ENCODE measurements at regions not wholly inside any gene's neighbourhood (a gene's known extent, or its start where the extent isn't known, plus 50 kb on each side); places are given as distances from the start of the nearest gene placed in this dataset.

DNA sequence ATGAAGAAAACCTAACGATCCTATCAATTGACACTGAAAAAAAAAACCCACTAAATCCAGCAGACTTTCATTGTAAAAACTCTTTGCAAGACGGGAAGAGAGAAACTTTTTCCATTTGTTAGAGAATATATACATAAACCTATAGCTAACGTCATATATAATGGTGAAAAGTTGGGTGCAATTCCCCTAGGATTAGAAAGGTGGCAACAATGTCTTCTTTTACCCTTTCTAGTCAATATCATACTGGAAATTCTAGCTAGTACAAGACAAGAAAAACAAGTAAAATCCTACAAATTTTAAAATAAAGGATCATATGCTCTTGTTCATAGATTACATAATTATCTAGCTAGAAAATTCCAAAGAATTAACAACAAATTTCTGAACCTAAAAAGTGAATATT, 1596.5 kb upstream of the LRRTM1 start:
- H3K4me3 ChIP-seq = no peak overlapping the region
- no peaks in the 10 kb centered on the region for H3K36me3 ChIP-seq
- TF ChIP-seq EP300 (IDR thresholded peaks at IDR 0.05) = no peak
- TF ChIP-seq POLR2AphosphoS5 (IDR thresholded peaks at IDR 0.05) = no peak
- TF ChIP-seq, protein P1, sequence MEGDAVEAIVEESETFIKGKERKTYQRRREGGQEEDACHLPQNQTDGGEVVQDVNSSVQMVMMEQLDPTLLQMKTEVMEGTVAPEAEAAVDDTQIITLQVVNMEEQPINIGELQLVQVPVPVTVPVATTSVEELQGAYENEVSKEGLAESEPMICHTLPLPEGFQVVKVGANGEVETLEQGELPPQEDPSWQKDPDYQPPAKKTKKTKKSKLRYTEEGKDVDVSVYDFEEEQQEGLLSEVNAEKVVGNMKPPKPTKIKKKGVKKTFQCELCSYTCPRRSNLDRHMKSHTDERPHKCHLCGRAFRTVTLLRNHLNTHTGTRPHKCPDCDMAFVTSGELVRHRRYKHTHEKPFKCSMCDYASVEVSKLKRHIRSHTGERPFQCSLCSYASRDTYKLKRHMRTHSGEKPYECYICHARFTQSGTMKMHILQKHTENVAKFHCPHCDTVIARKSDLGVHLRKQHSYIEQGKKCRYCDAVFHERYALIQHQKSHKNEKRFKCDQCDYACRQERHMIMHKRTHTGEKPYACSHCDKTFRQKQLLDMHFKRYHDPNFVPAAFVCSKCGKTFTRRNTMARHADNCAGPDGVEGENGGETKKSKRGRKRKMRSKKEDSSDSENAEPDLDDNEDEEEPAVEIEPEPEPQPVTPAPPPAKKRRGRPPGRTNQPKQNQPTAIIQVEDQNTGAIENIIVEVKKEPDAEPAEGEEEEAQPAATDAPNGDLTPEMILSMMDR (IDR thresholded peaks at IDR 0.05) = no peak
- no peak for TF ChIP-seq POLR2A (IDR thresholded peaks at IDR 0.05)
- H3K27ac ChIP-seq = no peak overlapping the region
- H3K4me1 ChIP-seq = no peaks in the 10 kb centered on the region
- no peak for DNase-seq (ENCODE audit: low spot score in 2 of 2)
- no peaks in the 10 kb centered on the region for H3K9me3 ChIP-seq
- no peaks in the 10 kb centered on the region for H3K27me3 ChIP-seq
- WGBS = 56% methylated on average over 3 of the region's 3 CpGs

DNA sequence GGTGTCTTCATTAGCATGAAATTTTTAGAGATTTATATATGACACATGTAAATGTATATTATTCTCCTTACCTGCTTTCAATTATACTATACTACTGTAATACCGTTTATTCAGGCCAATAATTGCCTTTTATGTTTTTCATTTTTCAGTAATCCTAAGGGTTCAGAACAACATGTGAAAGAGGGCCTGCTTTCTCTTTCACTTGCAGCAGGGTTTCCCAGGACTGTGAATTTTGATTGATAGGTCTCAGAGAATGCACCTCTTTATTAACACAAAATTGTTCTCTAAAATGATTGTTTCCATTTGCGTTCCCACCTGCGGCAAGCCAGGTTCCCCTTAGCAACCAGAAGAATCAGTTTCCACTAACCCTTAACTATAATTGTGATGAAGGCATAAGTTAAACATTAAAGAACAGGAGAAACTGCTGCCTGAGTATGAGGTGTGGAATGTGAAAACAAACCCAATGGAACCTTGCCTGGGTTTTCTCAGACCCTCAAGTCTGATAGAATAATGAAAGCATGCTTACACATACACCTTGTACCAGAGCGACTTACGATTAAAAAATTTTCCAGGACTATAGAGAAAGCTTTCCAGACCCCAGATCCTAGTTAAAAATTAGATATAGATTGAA, 1591.2 kb upstream of the LRRTM1 start:
- Histone ChIP-seq H3K4me3 (no peak overlapping the region), H3K27me3 (no peaks in the 10 kb centered on the region), H3K4me1 (no peaks in the 10 kb centered on the region), H3K27ac (no peak overlapping the region), H3K9me3 (no peaks in the 10 kb centered on the region), H3K36me3 (no peaks in the 10 kb centered on the region)
- no peak for DNase-seq (ENCODE audit: low spot score in 2 of 2)
- 85% methylated on average over 5 of the region's 5 CpGs for WGBS
- TF ChIP-seq POLR2AphosphoS5 (IDR thresholded peaks at IDR 0.05) (no peak), EP300 (IDR thresholded peaks at IDR 0.05) (no peak)

DNA sequence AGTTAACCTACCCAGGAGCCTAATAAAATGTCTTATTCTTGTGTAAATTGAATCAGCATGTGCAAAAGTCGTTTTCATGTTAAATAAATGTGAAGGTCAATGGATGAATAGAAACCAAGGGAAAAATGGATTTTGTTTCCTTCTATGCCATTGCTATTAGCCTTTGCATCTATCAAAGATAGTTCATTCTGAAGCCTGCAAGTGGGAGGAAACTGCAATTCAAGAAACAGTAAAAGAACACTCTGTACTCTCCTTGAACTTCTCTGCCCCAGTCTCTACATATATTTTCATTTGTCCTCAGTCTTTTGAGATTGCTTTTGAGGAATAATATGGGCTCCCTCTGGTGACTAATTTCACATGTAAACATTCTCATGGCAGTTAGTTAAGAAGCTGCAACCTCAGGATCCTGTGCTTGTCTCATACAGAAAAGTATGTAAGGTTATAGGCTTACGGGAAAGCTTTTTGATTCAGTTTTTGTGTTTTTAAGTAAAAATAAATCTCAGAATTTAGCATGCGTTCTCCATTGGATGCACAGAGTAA, 1590.0 kb upstream of the LRRTM1 start:
- Histone ChIP-seq H3K36me3 (no peaks in the 10 kb centered on the region), H3K4me3 (no peak overlapping the region), H3K9me3 (no peaks in the 10 kb centered on the region), H3K4me1 (no peaks in the 10 kb centered on the region), H3K27me3 (no peaks in the 10 kb centered on the region), H3K27ac (no peak overlapping the region)
- no peak for DNase-seq (ENCODE audit: low spot score in 2 of 2)
- TF ChIP-seq, protein P1 (IDR thresholded peaks at IDR 0.05) = no peak
- TF ChIP-seq EP300 (IDR thresholded peaks at IDR 0.05) = no peak
- TF ChIP-seq POLR2AphosphoS5 (IDR thresholded peaks at IDR 0.05) = no peak
- no peak for TF ChIP-seq POLR2A (IDR thresholded peaks at IDR 0.05)
- 66% methylated on average over 3 of the region's 3 CpGs for WGBS

DNA sequence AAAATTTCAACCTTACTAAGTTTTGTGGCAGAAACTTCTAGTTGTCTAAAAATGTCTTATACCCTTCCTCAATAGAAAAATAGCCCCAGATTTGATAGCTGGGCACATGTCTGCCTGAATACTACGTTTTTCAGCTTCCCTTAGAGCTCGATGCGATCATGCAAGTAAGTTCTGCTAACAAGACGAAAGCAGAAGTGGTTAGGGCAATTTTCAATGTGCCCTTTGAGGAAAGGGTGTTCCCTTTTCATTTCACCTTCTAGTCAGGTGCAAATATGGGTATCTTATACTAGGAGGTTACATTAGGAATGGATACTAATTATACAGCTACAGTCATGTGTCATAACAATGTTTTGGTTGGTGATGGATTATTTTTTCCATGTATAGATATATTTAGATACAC, 1572.1 kb upstream of the LRRTM1 start:
- Histone ChIP-seq H3K9me3 (no peaks in the 10 kb centered on the region), H3K27me3 (no peaks in the 10 kb centered on the region), H3K4me1 (no peaks in the 10 kb centered on the region), H3K4me3 (no peak overlapping the region), H3K36me3 (no peaks in the 10 kb centered on the region), H3K27ac (no peak overlapping the region)
- WGBS = 77% methylated on average over 4 of the region's 4 CpGs
- DNase-seq (ENCODE audit: low spot score in 2 of 2) = no peak
- TF ChIP-seq EP300 (IDR thresholded peaks at IDR 0.05) (no peak), POLR2A (IDR thresholded peaks at IDR 0.05) (no peak), POLR2AphosphoS5 (IDR thresholded peaks at IDR 0.05) (no peak)
- TF ChIP-seq, protein P1 (IDR thresholded peaks at IDR 0.05) = no peak

DNA sequence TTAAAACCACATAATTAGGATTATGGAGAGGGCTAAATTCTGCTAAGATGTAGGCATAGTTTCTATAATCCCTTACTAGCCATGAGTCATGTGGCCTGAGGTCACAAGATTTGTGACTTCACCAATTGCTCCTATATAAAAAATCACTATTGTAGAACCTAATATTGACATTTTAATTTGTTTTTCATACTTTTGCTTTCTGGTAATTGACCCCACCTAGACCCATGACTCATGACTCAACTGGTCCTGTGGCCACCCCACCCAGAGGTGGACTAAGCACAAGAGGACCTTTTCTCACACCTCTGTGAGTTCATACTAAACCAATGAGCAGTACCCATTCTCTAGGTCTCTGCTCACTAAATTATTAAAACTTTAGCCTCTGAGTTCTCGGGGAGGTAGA, 1567.5 kb upstream of the LRRTM1 start:
- Histone ChIP-seq H3K4me3 (no peak overlapping the region), H3K27ac (no peak overlapping the region), H3K9me3 (no peaks in the 10 kb centered on the region), H3K4me1 (no peaks in the 10 kb centered on the region), H3K36me3 (no peaks in the 10 kb centered on the region), H3K27me3 (no peaks in the 10 kb centered on the region)
- TF ChIP-seq POLR2AphosphoS5 (IDR thresholded peaks at IDR 0.05) (no peak), POLR2A (IDR thresholded peaks at IDR 0.05) (no peak), EP300 (IDR thresholded peaks at IDR 0.05) (no peak)
- TF ChIP-seq, protein P1 (IDR thresholded peaks at IDR 0.05) = no peak
- no peak for DNase-seq (ENCODE audit: low spot score in 2 of 2)
- 100% methylated on average over 1 of the region's 1 CpG for WGBS
